ENCODE measurements at regions not wholly inside any gene's neighbourhood (a gene's known extent, or its start where the extent isn't known, plus 50 kb on each side); places are given as distances from the start of the nearest gene placed in this dataset.
"Not testable (repeated sequence)": the region's sequence is repeated elsewhere in the genome, so short reads cannot be mapped to it uniquely, and the experiment has no call there.

GRCh38 chr5:58187432-58188261, 272.2 kb downstream of the PLK2 start:
- Mint-ChIP-seq H3K36me3 (no peaks in the 10 kb centered on the region), H3K27me3 (no peaks in the 10 kb centered on the region), H3K9me3 (no peaks in the 10 kb centered on the region), H3K4me1 (no peaks in the 10 kb centered on the region), H3K27ac (no peak overlapping the region), H3K4me3 (no peak overlapping the region)
- DNase-seq (no peak), ATAC-seq (ENCODE audit: low read depth in 2 of 2) (no peak)

- H3K27me3 Mint-ChIP-seq: no peaks in the 10 kb centered on the region
- DNase-seq (no peak), ATAC-seq (ENCODE audit: low read depth in 2 of 2) (no peak)
- H3K4me1 Mint-ChIP-seq: no peaks in the 10 kb centered on the region
- H3K9me3 Mint-ChIP-seq: no peaks in the 10 kb centered on the region
- no peaks in the 10 kb centered on the region for H3K36me3 Mint-ChIP-seq
- H3K27ac Mint-ChIP-seq: no peak overlapping the region
- H3K4me3 Mint-ChIP-seq: no peak overlapping the region
Observed at GRCh38 chr5:58185801-58186200, 274.1 kb downstream of the PLK2 start.

- Mint-ChIP-seq H3K27ac (no peak overlapping the region), H3K36me3 (no peaks in the 10 kb centered on the region), H3K4me3 (no peak overlapping the region), H3K9me3 (no peaks in the 10 kb centered on the region), H3K4me1 (no peaks in the 10 kb centered on the region), H3K27me3 (no peaks in the 10 kb centered on the region)
- ATAC-seq (ENCODE audit: low read depth in 2 of 2) (no peak), DNase-seq (no peak)
Observed at GRCh38 chr5:58185397-58185796, 274.5 kb downstream of the PLK2 start.

GRCh38 chr5:58184910-58185309, 275.0 kb downstream of the PLK2 start:
- Mint-ChIP-seq H3K9me3 (no peaks in the 10 kb centered on the region), H3K36me3 (no peaks in the 10 kb centered on the region), H3K27ac (no peak overlapping the region), H3K4me3 (no peak overlapping the region), H3K4me1 (no peaks in the 10 kb centered on the region), H3K27me3 (no peaks in the 10 kb centered on the region)
- no peak for ATAC-seq (ENCODE audit: low read depth in 2 of 2)
- DNase-seq: no peak

- Mint-ChIP-seq H3K4me3 (no peak overlapping the region), H3K27me3 (no peaks in the 10 kb centered on the region), H3K27ac (no peak overlapping the region), H3K4me1 (no peaks in the 10 kb centered on the region), H3K36me3 (no peaks in the 10 kb centered on the region), H3K9me3 (no peaks in the 10 kb centered on the region)
- DNase-seq (no peak), ATAC-seq (ENCODE audit: low read depth in 2 of 2) (no peak)
Observed at GRCh38 chr5:58183786-58184085, 276.1 kb downstream of the PLK2 start.

- Mint-ChIP-seq H3K36me3 (no peaks in the 10 kb centered on the region), H3K4me3 (no peak overlapping the region), H3K27me3 (no peaks in the 10 kb centered on the region), H3K27ac (no peak overlapping the region), H3K9me3 (no peaks in the 10 kb centered on the region), H3K4me1 (no peaks in the 10 kb centered on the region)
- ATAC-seq (ENCODE audit: low read depth in 2 of 2) (no peak), DNase-seq (no peak)
Observed at GRCh38 chr5:58183078-58183785, 276.7 kb downstream of the PLK2 start.

GRCh38 chr5:58182287-58182841, 277.5 kb downstream of the PLK2 start:
- DNase-seq (no peak), ATAC-seq (ENCODE audit: low read depth in 2 of 2) (no peak)
- Mint-ChIP-seq H3K9me3 (no peaks in the 10 kb centered on the region), H3K27me3 (no peaks in the 10 kb centered on the region), H3K4me1 (no peaks in the 10 kb centered on the region), H3K4me3 (no peak overlapping the region), H3K27ac (no peak overlapping the region), H3K36me3 (no peaks in the 10 kb centered on the region)

- no peaks in the 10 kb centered on the region for H3K27me3 Mint-ChIP-seq
- H3K27ac Mint-ChIP-seq: no peak overlapping the region
- ATAC-seq (ENCODE audit: low read depth in 2 of 2) (no peak), DNase-seq (no peak)
- H3K4me3 Mint-ChIP-seq: no peak overlapping the region
- no peaks in the 10 kb centered on the region for H3K4me1 Mint-ChIP-seq
- H3K9me3 Mint-ChIP-seq: no peaks in the 10 kb centered on the region
- H3K36me3 Mint-ChIP-seq: no peaks in the 10 kb centered on the region
Observed at GRCh38 chr5:58181578-58182286, 278.2 kb downstream of the PLK2 start.

- DNase-seq: no peak
- Mint-ChIP-seq H3K27ac (no peak overlapping the region), H3K36me3 (no peaks in the 10 kb centered on the region), H3K4me3 (no peak overlapping the region), H3K27me3 (no peaks in the 10 kb centered on the region), H3K4me1 (no peaks in the 10 kb centered on the region), H3K9me3 (peaks cover 0 to under 1% (median 0%) of the 10 kb centered on the region in 7 donors)
- no peak for ATAC-seq (ENCODE audit: low read depth in 2 of 2)
Observed at GRCh38 chr5:58172946-58173345, 286.9 kb downstream of the PLK2 start.

- ATAC-seq (ENCODE audit: low read depth in 2 of 2) (no peak), DNase-seq (no peak)
- H3K27ac Mint-ChIP-seq: no peak overlapping the region
- H3K9me3 Mint-ChIP-seq: peaks cover 0 to 2% (median 0%) of the 10 kb centered on the region in 7 donors
- H3K27me3 Mint-ChIP-seq: peaks cover 0 to 7% (median 0%) of the 10 kb centered on the region in 3 donors
- no peak overlapping the region for H3K4me3 Mint-ChIP-seq
- H3K36me3 Mint-ChIP-seq: no peaks in the 10 kb centered on the region
- no peaks in the 10 kb centered on the region for H3K4me1 Mint-ChIP-seq
Observed at GRCh38 chr5:58165152-58165551, 294.7 kb downstream of the PLK2 start.

GRCh38 chr5:58161889-58162288, 298.0 kb downstream of the PLK2 start:
- DNase-seq; H3K36me3 Mint-ChIP-seq; H3K27ac Mint-ChIP-seq; H3K9me3 Mint-ChIP-seq; H3K27me3 Mint-ChIP-seq; H3K4me3 Mint-ChIP-seq; H3K4me1 Mint-ChIP-seq; ATAC-seq (ENCODE audit: low read depth in 2 of 2): not testable (repeated sequence)

GRCh38 chr5:58156973-58157701, 302.7 kb downstream of the PLK2 start:
- Mint-ChIP-seq H3K9me3 (peaks cover 0 to 2% (median 0%) of the 10 kb centered on the region in 7 donors), H3K36me3 (no peaks in the 10 kb centered on the region), H3K4me3 (no peak overlapping the region), H3K4me1 (no peaks in the 10 kb centered on the region), H3K27me3 (peaks cover 0 to 3% (median 0%) of the 10 kb centered on the region in 3 donors), H3K27ac (no peak overlapping the region)
- ATAC-seq (ENCODE audit: low read depth in 2 of 2) (no peak), DNase-seq (no peak)

GRCh38 chr5:58156361-58156760, 303.5 kb downstream of the PLK2 start:
- Mint-ChIP-seq H3K27ac (no peak overlapping the region), H3K36me3 (no peaks in the 10 kb centered on the region), H3K27me3 (peaks cover 0 to 3% (median 0%) of the 10 kb centered on the region in 3 donors), H3K4me1 (no peaks in the 10 kb centered on the region), H3K9me3 (peaks cover 0 to 2% (median 0%) of the 10 kb centered on the region in 7 donors), H3K4me3 (no peak overlapping the region)
- DNase-seq (no peak), ATAC-seq (ENCODE audit: low read depth in 2 of 2) (no peak)

All from naive B cell (primary cell).